HEK293 (cell line): ENCODE measurements at regions not wholly inside any gene's neighbourhood (a gene's known extent, or its start where the extent isn't known, plus 50 kb on each side); places are given as distances from the start of the nearest gene placed in this dataset.

Experiments
- CTCF ChIA-PET: fragments of 350-600 bp; formaldehyde crosslinking; extraction: SDS; loops from one replicate; lab custom pipeline; 2021; ENCODE audit warnings: antibody characterized with exemption; lab: Yijun Ruan, JAX
- POLR2A ChIA-PET: fragments of 300-600 bp; formaldehyde crosslinking; extraction: SDS; loops from one replicate; lab custom pipeline; 2020; ENCODE audit warnings: antibody characterized with exemption, inconsistent platforms; lab: Yijun Ruan, JAX
- H3K27ac ChIP-seq: fragments of 200-500 bp; sonication (Bioruptor generic); 2 replicates; pipeline ENCODE4 v1.5.1; 2014; ENCODE audit warnings: low read depth, low read length, control low read depth, inconsistent platforms; ENCODE audit errors: extremely low read depth
- H3K36me3 ChIP-seq, 2 experiments: fragments of 200-500 bp in 1 of 2; sonication (Bioruptor generic) in 1 of 2; 1 replicate in 1 of 2; 2 replicates in 1 of 2; pipeline ENCODE4 v1.5.1; 2014 to 2017; ENCODE audit warnings: inconsistent platforms in 2 of 2, low read length in 2 of 2; ENCODE audit not compliant: control insufficient read depth in 2 of 2, insufficient read depth in 1 of 2
- H3K4me1 ChIP-seq: fragments of 200-500 bp; sonication (Bioruptor generic); 2 replicates; pipeline ENCODE4 v1.5.1; 2014; ENCODE audit warnings: mild to moderate bottlenecking, low read length, inconsistent platforms; ENCODE audit not compliant: control insufficient read depth, insufficient read depth
- H3K4me3 ChIP-seq: 2 replicates; pipeline ENCODE4 v1.5.1; 2011; ENCODE audit warnings: low read depth, mild to moderate bottlenecking, control low read depth, low read length, moderate library complexity
- H3K9me3 ChIP-seq: fragments of 200-500 bp; sonication (Bioruptor generic); 2 replicates; pipeline ENCODE4 v1.5.1; 2014; ENCODE audit warnings: low read depth, low read length, inconsistent platforms; ENCODE audit not compliant: control insufficient read depth, insufficient read depth
- ATF2 ChIP-seq: fragments of 450-650 bp; formaldehyde crosslinking; IDR thresholded peaks from 2 replicates; pipeline ENCODE4 v1.5.1; 2016; ENCODE audit warnings: missing biosample characterization, missing genetic modification characterization, low read depth
- GLI4 ChIP-seq: fragments of 450-650 bp; formaldehyde crosslinking; IDR thresholded peaks from 2 replicates; pipeline ENCODE4 v1.5.1; 2016; ENCODE audit warnings: missing biosample characterization, missing genetic modification characterization
- KLF1 ChIP-seq: fragments of 450-650 bp; formaldehyde crosslinking; IDR thresholded peaks from 2 replicates; pipeline ENCODE4 v1.5.1; 2016; ENCODE audit warnings: missing biosample characterization, missing genetic modification characterization
- KLF7 ChIP-seq: fragments of 450-650 bp; formaldehyde crosslinking; IDR thresholded peaks from 2 replicates; pipeline ENCODE4 v1.5.1; 2016; ENCODE audit warnings: missing biosample characterization, missing genetic modification characterization, borderline replicate concordance
- PRDM10 ChIP-seq: fragments of 450-650 bp; formaldehyde crosslinking; IDR thresholded peaks from 2 replicates; pipeline ENCODE4 v1.5.1; 2016; ENCODE audit warnings: missing biosample characterization, missing genetic modification characterization
- SALL2 ChIP-seq: fragments of 450-650 bp; formaldehyde crosslinking; IDR thresholded peaks from 2 replicates; pipeline ENCODE4 v1.5.0; 2017; ENCODE audit warnings: missing biosample characterization, mild to moderate bottlenecking, missing genetic modification characterization, borderline replicate concordance
- SCRT1 ChIP-seq: fragments of 450-650 bp; formaldehyde crosslinking; IDR thresholded peaks from 2 replicates; pipeline ENCODE4 v1.5.1; 2016; ENCODE audit warnings: missing biosample characterization, missing genetic modification characterization, borderline replicate concordance
- SP2 ChIP-seq: fragments of 450-650 bp; formaldehyde crosslinking; IDR thresholded peaks from 2 replicates; pipeline ENCODE4 v1.5.1; 2016; ENCODE audit warnings: missing biosample characterization, missing genetic modification characterization
- YY2 ChIP-seq: fragments of 450-650 bp; formaldehyde crosslinking; IDR thresholded peaks from 2 replicates; pipeline ENCODE4 v1.5.1; 2016; ENCODE audit warnings: missing biosample characterization, missing genetic modification characterization
- ZBTB21 ChIP-seq: fragments of 450-650 bp; formaldehyde crosslinking; IDR thresholded peaks from 2 replicates; pipeline ENCODE4 v1.5.1; 2017; ENCODE audit warnings: missing biosample characterization, missing genetic modification characterization
- ZNF10 ChIP-seq: fragments of 450-650 bp; formaldehyde crosslinking; IDR thresholded peaks from 2 replicates; pipeline ENCODE4 v1.5.1; 2017; ENCODE audit warnings: missing biosample characterization, missing genetic modification characterization
- ZNF16 ChIP-seq: fragments of 450-650 bp; formaldehyde crosslinking; IDR thresholded peaks from 2 replicates; pipeline ENCODE4 v1.5.1; 2016; ENCODE audit warnings: low read depth, missing biosample characterization, missing genetic modification characterization
- ZNF221 ChIP-seq: fragments of 450-650 bp; formaldehyde crosslinking; IDR thresholded peaks from 2 replicates; pipeline ENCODE4 v1.5.1; 2017; ENCODE audit warnings: missing biosample characterization, missing genetic modification characterization, borderline replicate concordance
- ZNF239 ChIP-seq: fragments of 450-650 bp; formaldehyde crosslinking; IDR thresholded peaks from 2 replicates; pipeline ENCODE4 v1.5.1; 2016; ENCODE audit warnings: missing biosample characterization, missing genetic modification characterization
- ZNF274 ChIP-seq, 2 experiments: fragments of 200-500 bp in 1 of 2; fragments of 450-650 bp in 1 of 2; sonication (Bioruptor generic) in 1 of 2; formaldehyde crosslinking in 1 of 2; IDR thresholded peaks; 2 replicates each; pipeline versions ENCODE4 v1.5.1 to v1.6.1; 2014 to 2016; ENCODE audit warnings: borderline replicate concordance in 1 of 2, inconsistent platforms in 1 of 2, low read length in 1 of 2, missing biosample characterization in 1 of 2, missing genetic modification characterization in 1 of 2
- ZNF335 ChIP-seq: fragments of 450-650 bp; formaldehyde crosslinking; conservative IDR thresholded peaks from 2 replicates; pipeline ENCODE4 v1.5.1; 2016; ENCODE audit warnings: missing biosample characterization, missing genetic modification characterization
- ZNF394 ChIP-seq: fragments of 450-650 bp; formaldehyde crosslinking; IDR thresholded peaks from 2 replicates; pipeline ENCODE4 v1.5.1; 2016; ENCODE audit warnings: missing biosample characterization, missing genetic modification characterization, mild to moderate bottlenecking, moderate library complexity, borderline replicate concordance
- ZNF610 ChIP-seq: fragments of 450-650 bp; formaldehyde crosslinking; IDR thresholded peaks from 2 replicates; pipeline ENCODE4 v1.5.1; 2016; ENCODE audit warnings: missing biosample characterization, missing genetic modification characterization, borderline replicate concordance
- ZNF645 ChIP-seq: fragments of 450-650 bp; formaldehyde crosslinking; IDR thresholded peaks from 2 replicates; pipeline ENCODE4; 2016; ENCODE audit warnings: missing biosample characterization, missing genetic modification characterization
- ZNF707 ChIP-seq: fragments of 450-650 bp; formaldehyde crosslinking; IDR thresholded peaks from 2 replicates; pipeline ENCODE4 v1.5.1; 2016; ENCODE audit warnings: missing biosample characterization, missing genetic modification characterization

GRCh38 chr3:101099791-101100190 lies 106.6 kb upstream of the ABI3BP start (continued):
- TF ChIP-seq SALL2 (no peak), ZNF239 (tag by site-specific recombination) (no peak), SCRT1 (tag by site-specific recombination) (no peak), ZNF16 (tag by site-specific recombination) (no peak), ZNF274 (IDR thresholded peaks at IDR 0.05; ENCODE audit: low read length) (no peak), ZNF274 (tag by site-specific recombination; IDR thresholded peaks at IDR 0.05; ENCODE audit: borderline replicate concordance) (no peak)

GRCh38 chr3:101096444-101096843 lies 103.2 kb upstream of the ABI3BP start:
- no peak for TF ChIP-seq GLI4
- TF ChIP-seq ZNF10 = no peak
- no peak for TF ChIP-seq YY2 (tag by site-specific recombination)
- no peak for TF ChIP-seq ATF2 (tag by site-specific recombination)
- TF ChIP-seq SCRT1 (tag by site-specific recombination) = no peak
- TF ChIP-seq SP2 (tag by site-specific recombination) = no peak
- TF ChIP-seq KLF1 (tag by site-specific recombination) = no peak
- no peak for TF ChIP-seq ZNF610
- no peak for TF ChIP-seq ZNF335
- TF ChIP-seq ZNF394 = no peak
- TF ChIP-seq ZNF707 (tag by site-specific recombination) = no peak
- TF ChIP-seq KLF7 (tag by site-specific recombination) = no peak
- no peak for TF ChIP-seq ZNF645 (tag by site-specific recombination)
- TF ChIP-seq PRDM10 (tag by site-specific recombination) = no peak
- TF ChIP-seq ZBTB21 = no peak
- TF ChIP-seq ZNF221 (tag by site-specific recombination) = no peak
- ChIA-PET CTCF (no interaction called here), POLR2A (no interaction called here)
- no peaks in the 10 kb centered on the region for H3K36me3 ChIP-seq
- H3K4me1 ChIP-seq = no peaks in the 10 kb centered on the region
- H3K4me3 ChIP-seq = no peak overlapping the region
- H3K9me3 ChIP-seq = no peaks in the 10 kb centered on the region
- no peak overlapping the region for H3K27ac ChIP-seq
